Astrocyte of the spinal cord (primary cell): ENCODE measurements at regions not wholly inside any gene's neighbourhood (a gene's known extent, or its start where the extent isn't known, plus 50 kb on each side); places are given as distances from the start of the nearest gene placed in this dataset.

Source experiments
- DNase-seq: peaks from one replicate; pipeline ENCODE4 v3.0.0; 2011; ENCODE audit warnings: low read depth, low spot score
- H3K4me3 ChIP-seq: 2 replicates; pipeline ENCODE4 v1.5.1; 2011; ENCODE audit warnings: low read depth, mild to moderate bottlenecking, low read length, moderate library complexity
- CTCF ChIP-seq: IDR thresholded peaks from 2 replicates; pipeline ENCODE4 v1.5.1; 2012; ENCODE audit warnings: low read depth, mild to moderate bottlenecking, low read length, inconsistent platforms
- in situ Hi-C: cut with HindIII; loops from 2 replicates; pipeline ENCODE4 v1.10.0; 2017; ENCODE audit warnings: low sequenced_read_pairs

- in situ Hi-C loops, result no loop called here
- TF ChIP-seq CTCF, result no peak
- no peak for DNase-seq
- H3K4me3 ChIP-seq, result no peak overlapping the region
Observed at GRCh38 chr2:145169285-145169684, 649.4 kb upstream of the ZEB2 start.

GRCh38 chr2:145168091-145168490 lies 648.2 kb upstream of the ZEB2 start:
- no peak for TF ChIP-seq CTCF
- DNase-seq, result no peak
- H3K4me3 ChIP-seq, result no peak overlapping the region
- in situ Hi-C loops, result no loop called here

GRCh38 chr2:145166731-145167302 lies 646.9 kb upstream of the ZEB2 start:
- H3K4me3 ChIP-seq, result no peak overlapping the region
- DNase-seq, result no peak
- in situ Hi-C loops, result no loop called here
- no peak for TF ChIP-seq CTCF

GRCh38 chr2:145161656-145162055 lies 641.7 kb upstream of the ZEB2 start:
- no peak for DNase-seq
- in situ Hi-C loops, result no loop called here
- TF ChIP-seq CTCF, result no peak
- no peak overlapping the region for H3K4me3 ChIP-seq

- DNase-seq, result no peak
- H3K4me3 ChIP-seq, result no peak overlapping the region
- in situ Hi-C loops, result no loop called here
- TF ChIP-seq CTCF, result no peak
Observed at GRCh38 chr2:145160855-145161254, 640.9 kb upstream of the ZEB2 start.

- TF ChIP-seq CTCF, result no peak
- no peak overlapping the region for H3K4me3 ChIP-seq
- DNase-seq, result no peak
- in situ Hi-C loops, result no loop called here
Observed at GRCh38 chr2:145159676-145160075, 639.8 kb upstream of the ZEB2 start.
